CD4-positive, alpha-beta T cell treated with Interleukin-4 for 1 hour (primary cell): ENCODE measurements at regions not wholly inside any gene's neighbourhood (a gene's known extent, or its start where the extent isn't known, plus 50 kb on each side); places are given as distances from the start of the nearest gene placed in this dataset.

ENCODE experiments used
- DNase-seq, 2 donors: peaks; one replicate each; pipeline ENCODE4 v3.0.0-alpha.2; 2020 to 2022

DNA sequence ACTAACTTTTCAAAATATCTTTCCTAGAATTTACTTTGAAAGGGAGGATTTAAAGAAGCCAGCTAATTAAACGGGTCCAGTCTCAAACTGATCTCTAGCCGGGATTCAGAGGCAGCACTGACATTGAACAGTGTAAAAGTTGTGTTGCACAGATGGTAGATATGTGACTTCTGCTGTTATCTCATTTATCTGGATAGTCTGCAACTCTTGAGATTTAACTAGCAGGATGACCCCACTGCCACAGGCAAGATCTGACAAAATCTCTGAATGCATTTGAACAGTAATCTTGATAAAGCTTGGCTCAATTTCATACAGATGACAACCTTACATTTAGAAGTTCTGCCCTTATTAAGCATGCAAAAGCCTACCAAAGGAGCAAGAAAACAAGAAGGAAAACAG lies 138.0 kb upstream of the CPNE8 start:
- DNase-seq = no peak

DNA sequence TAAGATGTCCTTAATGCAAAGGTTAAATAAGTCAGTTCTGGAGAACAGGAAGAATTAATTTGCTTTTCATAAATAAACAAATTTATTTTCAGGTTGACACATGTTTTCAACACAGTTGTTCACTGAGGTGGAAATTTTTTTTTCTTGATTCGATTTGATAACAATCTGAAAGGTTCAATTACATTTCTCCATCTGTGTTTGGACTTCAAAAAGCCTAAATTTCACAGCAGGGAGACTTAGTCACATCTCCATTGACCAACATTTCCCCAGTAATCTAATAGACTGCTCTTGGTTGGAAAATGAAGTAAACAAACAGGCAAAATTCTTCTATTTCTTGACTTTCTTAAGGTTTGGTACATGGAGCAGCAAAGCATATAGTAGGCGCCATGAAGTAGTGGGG lies 134.9 kb upstream of the CPNE8 start:
- DNase-seq = no peak

DNA sequence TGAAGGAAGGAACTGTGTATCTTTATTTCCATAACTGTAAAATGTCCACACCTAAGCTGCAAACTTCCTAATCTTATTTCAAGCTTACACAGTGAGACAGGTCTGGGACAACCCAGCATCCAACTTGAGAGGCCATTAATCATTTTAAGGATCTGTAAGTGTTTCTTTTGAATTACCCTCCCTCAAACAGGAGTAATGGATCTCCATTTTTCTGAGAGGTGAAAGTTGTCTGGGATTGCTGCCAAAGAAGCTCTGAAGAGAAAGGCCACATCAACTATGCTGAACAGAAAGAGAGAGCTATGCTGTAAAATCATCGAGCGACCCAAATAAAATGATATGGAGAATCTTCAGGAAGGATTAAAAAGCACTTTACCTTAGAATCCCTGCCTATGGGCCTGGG lies 131.7 kb upstream of the CPNE8 start:
- no peak for DNase-seq

DNA sequence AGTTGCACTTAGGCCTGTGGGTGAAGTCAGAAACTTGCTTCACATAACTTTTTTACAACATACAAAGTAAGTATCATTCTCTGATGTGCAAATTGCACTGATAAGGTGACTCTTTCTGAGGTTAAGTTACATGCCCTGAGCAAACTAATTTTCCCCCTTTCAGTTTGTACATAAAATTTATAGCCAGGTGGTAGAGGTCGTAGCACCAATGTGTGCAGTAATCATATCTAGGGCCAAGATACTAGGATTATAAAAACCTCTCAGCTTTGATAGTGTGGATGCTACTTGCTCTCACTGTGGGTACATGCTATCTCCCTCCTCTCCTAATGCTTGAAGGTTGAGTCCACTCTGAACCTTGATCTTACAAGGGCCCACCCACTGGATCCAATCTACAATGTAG lies 130.7 kb upstream of the CPNE8 start:
- DNase-seq = no peak

DNA sequence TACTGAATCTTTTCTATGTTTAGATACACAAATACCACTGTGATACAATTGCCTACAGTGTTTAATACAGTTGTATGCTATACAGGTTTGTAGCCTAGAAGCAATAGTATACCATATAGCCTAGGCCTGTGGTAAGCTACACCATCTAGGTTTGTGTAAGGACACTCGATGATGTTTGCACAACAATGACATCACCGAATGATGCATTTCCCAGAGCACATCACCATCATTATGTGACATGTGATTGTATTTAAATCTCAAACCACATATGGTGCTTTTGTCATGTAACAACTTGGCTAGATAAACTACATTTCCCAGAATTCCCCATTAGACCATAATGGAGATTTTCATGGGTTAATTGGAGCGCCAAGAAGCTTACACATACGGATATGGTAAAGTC lies 128.4 kb upstream of the CPNE8 start:
- DNase-seq = no peak

DNA sequence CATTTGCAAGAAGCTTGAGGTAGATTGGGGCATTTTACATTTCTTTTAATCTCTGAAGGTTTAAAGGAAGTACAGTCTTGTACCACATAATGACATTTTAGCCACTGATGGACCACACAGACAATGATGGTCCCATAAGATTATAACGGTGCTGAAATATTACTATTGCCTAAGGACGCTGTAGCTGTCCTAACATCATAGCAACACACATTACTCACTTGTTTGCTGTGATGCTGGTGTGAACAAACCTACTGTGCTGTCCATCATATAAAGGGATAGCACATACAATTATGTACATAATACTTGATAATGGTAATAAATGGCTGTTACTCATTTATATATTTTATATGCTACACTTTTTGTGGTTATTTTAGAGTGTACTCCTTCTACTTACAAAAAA lies 127.1 kb upstream of the CPNE8 start:
- no peak for DNase-seq

DNA sequence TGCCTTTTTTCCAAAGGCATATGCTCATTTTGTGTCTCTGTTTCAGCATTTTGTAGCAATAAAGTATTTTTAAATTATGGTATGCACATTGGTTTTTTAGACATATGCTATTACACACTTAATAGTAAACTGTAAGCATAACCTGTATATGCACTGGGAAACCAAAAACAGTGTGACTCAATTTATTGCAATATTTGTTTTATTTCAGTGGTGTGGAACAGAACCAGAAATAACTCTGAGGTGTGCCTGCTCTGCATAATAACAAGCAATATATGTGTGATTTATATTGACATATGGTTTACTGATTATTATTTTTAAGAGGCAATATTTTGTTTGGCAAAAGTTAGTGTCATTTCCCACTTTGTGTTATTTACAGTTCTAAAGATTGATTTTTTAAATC lies 126.6 kb upstream of the CPNE8 start:
- no peak for DNase-seq

DNA sequence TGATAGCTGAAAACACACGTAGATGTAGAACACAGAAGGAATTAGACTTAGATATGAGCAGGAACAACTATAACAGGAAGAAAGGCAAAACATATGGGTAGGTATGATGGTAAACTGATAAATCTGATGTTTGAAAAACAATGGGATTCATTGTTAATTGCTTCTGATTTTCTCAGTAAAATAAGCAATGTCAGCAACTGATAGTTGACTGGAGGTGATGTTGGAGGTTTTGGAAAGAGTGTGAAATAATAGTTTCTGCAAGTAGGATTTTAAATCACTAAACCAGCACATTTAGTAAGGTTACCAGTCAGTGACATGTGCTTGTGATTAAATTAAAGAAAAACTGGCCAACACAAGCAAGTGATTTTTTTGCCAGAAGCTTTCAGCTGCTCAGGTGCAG lies 123.0 kb upstream of the CPNE8 start:
- no peak for DNase-seq

DNA sequence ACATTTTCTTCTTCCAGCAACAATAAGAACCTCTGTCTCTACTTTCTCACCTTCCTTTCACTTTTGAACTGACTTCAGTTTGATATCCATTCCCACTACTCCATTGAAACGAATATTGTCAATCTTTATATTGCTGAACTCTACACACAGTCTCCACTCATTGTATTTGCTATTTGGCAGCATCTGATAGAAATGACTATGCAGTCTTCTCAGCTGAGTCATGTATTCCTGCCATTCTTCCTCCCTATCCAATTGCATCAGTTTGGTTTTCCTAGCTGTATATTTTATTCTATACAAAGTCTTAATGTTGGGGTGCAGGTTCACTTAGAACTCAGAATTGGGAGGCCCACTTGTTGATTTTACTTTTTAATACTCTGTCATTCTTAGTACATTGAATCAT lies 107.5 kb upstream of the CPNE8 start:
- DNase-seq = no peak

DNA sequence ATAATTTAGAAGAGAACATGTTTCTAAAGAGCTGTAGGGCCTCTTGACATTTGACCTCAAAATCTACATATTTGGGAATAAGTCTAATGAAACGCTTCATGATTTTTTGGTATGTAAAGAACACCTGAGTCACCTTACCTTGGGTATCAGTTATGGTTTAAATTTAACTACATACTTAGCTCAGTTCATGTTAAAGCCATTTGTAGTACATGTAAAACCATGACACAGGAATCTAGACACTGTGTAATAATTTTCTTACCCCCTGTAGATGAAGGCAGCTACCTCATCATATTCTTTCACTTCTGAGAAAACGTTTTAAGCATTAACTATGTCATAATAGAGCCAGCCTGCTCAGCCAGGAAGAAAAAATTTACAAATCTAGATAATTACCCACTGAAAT lies 105.8 kb upstream of the CPNE8 start:
- DNase-seq = no peak

DNA sequence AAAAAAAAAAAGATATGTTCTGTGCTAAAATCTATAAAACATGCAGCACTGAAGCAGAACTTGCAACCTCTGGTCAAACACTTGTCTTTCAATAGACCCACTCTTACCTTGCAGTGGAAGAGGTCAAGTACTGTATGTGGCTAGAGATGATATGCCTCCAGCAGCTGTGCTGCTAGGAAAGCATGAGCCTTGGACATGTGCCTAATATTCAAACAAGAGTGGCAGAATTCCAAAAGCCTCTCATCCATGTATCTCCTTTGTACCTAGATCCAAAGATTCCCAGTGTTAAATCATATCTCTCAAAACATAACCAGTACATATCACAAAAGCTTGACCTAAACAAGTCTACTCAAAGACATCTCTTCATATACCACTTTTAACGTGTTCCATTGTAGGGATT lies 105.0 kb upstream of the CPNE8 start:
- no peak for DNase-seq

DNA sequence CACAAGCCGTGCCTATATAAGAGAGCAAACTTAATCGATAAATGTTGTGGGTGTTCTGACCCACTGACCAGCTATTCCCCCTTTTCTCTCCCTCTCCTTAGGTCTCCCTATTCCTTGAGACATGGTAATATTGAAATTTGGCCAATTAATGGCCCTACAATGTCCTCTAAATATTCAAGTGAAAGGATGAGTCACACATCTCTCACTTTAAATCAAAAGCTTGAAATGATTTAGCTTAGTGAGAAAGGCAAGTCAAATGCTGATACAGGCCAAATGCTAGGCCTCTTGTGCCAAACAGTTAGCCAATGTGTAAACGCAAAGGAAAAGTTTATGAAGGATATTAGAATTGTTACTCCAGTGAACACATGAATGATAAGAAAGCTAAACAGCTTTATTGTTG lies 102.2 kb upstream of the CPNE8 start:
- no peak for DNase-seq

DNA sequence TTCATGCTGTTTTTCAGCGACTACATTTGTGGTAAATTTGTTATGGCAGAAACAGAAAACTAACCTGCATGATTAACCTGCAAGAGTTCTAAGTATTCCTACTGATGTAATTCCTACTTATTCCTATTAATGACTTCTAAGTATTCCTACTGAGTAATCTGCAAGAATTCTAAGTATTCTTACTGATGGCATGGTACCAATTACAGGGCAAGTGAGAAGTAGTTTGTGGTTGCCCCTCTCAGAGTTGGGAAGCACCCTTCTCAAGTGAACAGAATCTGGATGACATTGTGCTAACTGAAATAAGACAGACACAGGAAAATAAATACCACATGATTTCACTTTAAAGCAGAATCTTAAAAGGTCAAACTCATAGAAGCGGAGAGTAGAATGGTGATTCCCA lies 100.9 kb upstream of the CPNE8 start:
- no peak for DNase-seq

DNA sequence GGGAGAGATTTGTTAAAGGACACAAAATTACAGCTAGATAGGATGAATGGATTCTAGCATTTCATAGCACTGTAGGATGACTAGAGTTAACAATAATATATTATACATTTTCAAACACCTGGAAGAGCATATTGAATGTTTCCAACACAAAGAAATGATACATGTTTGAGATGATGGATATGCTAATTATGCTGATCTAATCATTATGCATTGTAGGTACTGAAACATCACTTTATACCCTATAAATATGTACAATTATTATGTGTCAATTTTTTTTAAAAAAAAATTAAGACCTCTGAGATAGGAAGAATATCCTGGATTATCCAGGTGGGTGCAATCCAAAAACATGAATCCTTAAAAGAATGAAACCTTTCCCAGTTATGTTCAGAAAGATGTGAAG lies 100.3 kb upstream of the CPNE8 start:
- no peak for DNase-seq

DNA sequence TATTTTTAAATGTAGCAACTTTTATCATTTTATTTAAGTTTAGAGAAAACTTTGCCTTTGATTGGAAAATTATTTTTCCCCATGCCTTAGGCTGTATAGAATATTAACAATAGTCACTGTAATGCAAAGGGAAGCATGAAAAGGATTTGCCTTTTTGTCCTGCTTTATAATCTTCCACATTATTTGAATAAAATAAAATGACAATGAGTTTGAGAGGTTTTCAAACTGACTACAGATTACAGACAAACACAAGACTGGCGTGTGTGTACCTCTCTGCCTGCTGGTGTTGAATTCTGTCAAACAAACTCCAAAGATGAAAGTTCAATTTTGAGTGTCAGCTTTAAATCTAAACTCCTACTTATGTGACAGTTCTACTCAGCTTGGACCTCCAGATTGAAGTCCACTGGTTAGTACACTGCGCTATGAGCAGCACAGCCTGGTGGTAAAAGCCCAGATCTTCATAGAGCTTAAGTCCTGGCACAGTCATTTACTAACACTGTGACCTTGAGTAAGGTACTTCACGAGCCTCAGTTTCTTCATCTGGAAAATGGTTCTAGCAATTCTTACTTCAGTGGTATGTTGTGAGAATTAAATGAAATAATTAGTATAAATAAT lies 98.3 kb upstream of the CPNE8 start:
- DNase-seq = no peak

DNA sequence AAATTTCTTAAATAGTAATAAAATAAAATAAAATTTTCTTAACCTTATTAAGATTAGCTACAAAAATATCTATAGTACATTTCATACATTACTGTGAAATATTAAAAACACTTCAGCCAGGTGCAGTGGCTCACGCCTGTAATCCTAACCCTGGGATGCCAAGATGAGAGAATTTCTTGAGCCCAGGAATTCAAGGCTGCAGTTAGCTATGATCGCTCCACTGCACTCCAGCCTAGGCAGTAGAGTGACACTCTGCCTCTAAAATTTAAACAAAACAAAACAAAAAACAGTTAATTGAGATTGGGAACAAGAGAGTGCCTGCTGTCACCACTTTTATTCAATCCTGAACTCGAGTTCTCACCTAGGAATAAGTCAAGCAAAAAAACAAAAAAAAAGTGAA lies 95.0 kb upstream of the CPNE8 start:
- DNase-seq = no peak

DNA sequence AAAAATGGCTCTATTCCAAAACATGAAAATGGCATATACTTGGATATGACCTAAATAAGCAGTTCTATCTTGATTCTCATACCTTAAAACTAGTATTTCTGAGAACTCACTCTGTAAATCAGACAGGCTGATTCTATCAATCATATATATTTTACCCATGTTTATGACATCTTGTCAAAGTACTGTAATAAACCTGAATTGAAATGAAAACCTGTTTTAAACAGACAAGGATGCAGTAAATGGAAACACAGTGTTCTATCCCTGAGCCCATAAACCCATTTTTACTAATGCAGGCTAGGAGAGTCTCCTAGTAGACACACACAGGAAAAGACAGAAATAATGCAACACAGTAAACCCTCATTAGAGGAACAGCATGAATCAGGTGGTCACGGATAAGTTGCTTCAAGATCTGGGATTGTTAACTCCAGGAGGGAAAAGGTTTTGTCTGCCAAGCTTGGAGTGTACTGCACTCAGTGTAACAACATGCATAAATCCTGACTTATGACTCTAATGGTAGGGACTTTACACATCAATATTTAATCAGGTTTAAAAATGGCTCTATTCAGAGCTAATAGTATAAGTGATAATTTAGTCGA lies 93.6 kb upstream of the CPNE8 start:
- no peak for DNase-seq

DNA sequence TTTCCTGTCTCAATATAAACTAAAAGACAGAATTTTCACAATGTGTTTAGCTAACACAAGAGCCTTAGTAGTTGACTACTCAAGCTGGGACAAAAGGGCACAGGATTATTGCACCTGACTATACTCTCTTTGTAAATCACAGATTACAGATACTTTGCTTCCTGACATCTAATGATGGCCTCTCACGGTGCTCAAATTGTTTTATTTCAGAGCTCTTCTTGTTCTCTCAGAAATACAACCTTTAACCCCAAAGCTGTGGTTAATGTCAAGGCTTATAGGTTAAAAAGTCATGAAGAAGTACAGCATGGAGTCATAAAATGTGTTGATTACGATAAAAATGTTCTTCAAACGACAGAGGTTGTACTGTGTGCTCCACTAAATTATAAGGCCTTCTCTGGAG lies 89.9 kb upstream of the CPNE8 start:
- no peak for DNase-seq

DNA sequence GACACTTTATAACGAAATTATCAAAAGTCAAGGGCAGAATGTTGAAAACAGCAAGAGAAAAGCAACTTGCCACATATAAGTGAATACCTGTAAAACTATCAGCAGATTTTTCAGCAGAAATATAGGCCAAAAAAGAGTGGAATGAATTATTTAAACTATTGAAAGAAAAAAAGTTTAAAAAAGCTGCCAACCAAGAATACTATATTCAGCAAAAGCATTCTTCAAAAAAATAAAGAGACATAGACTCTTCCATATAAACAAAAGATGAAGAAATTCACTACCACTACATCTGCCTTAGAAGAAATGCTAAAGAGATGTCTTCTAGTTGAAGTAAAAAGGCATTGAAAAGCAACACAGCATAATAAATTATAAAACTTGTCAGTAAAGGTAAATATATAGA lies 80.6 kb upstream of the CPNE8 start:
- no peak for DNase-seq

DNA sequence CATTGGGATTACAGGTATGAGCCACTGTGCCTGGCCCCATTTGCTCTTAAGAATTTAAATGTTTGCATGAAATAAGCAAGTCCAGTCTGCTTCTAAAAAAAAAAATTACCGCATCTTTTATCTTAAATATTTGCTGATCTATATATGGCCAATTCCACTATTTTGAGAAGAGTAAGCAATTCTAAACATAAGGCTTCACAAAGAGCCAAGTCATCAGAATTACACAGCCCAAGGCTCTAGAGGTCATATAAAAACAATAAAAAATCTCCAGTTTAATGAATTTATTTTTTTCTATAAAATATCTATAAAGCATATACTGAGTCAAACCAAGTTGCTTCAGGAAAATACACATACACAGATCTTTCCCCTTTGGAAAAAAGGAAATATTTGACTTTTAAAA lies 79.0 kb upstream of the CPNE8 start:
- DNase-seq = no peak

DNA sequence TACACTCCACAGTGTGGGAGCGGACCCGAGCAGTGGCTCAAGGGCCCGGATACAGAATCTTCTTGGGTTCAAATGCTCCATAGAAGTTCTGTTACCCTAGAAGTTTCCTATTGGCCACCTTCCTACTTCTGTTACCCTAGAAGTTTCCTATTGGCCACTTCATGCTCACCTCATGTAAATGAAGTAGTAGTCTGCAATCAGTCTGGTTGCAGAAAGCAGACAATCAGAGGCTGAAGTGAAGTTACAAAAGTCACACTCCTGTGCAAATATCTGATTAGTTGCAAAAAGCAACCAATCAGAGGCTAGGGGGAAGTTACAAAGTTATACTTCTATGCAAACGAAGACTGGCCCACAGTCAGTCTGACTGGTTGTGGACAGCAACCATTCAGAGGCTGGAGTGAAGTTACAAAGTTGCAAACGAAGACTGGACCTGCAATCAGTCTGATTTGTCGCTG lies 77.8 kb upstream of the CPNE8 start:
- DNase-seq = no peak

DNA sequence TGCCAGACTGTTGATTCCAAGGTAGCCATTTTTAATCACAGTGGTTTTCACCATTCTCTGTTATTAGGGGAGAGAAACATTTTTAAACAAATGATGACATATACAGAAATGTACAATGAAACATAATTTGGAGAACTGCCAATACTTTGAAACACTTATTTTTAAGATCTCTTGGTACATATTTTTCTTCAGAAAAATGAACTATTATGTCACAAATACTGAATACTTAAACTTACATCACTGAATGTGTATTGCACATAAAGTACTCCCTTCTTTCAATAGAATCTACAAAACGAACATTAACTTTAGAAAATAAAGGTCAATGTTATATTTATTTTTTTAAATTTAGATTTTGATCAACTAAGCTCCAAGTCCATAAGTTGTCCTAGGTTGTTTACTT lies 71.7 kb upstream of the CPNE8 start:
- no peak for DNase-seq

DNA sequence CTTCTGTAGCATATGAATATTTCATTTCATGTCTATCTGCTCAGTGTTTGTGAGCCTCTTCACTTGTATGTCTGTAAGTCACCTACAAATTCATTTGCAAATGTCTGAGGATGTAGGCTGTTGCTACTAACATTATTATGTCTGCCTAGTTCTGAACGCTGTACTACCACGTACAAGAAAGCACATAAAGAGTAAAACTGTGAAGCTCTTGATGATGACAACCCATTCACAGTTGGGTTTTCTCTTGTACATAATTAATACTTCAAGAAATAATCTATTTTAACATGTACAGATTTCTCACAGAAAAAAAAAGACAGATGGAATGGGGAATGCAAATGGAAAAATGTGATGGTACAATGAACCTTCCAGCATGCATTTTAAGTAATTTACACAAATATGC lies 64.3 kb upstream of the CPNE8 start:
- no peak for DNase-seq

DNA sequence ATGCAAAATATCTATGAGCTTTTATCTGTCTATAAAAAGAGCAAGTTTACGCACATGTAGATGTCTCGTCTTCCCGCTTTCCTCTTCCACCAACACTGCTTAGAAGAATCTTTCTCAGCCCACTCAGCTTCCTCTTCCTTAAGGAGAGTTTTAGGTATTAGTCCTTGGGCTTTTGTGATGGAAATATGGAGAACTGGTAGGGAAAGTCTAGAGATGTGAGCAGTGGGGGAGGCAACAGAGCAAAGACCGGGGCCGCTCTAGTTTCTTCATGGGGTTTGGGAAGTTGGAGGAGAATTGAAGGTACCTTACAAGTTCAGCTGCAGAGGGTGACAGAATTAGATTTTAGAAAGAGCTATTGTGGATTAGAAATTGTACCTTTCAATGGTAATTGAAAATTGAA lies 56.3 kb upstream of the CPNE8 start:
- DNase-seq = no peak

DNA sequence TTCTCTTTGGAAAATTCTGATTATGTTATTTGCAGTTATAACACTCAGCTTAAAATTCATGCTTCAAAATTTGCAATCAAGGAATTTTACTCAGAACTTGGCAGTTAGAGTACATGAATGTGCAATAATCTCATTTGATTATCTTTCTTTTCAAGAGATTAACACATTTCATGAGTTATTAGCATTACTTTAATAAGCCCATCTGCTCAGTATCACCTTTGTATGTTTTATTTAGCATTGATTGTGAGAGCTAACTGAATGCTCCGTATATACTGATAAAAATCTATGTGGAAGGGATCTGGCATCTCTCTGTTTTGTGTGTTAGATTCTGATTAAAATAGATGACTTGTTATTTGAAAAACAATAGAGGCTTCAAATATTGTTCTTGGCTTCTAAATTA lies 55.6 kb upstream of the CPNE8 start:
- no peak for DNase-seq

DNA sequence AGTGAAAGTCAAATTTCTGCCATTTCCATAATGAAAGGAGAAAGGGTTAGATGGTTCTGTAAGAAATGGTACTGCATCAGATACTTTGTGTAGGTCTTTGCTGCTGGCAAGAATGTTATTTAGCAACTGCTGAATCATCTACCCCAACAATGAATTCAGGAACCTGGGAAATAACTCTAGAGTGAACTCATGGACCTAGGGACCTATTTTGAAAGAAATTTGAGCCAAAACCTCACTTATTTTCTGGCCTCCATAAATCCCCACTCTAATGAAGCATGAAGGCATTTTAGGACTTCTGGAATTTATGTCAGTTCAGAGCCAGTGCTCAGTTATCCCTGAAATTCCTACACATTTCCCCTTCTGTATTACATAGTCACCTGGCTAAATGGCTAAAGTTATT lies 50.9 kb upstream of the CPNE8 start:
- no peak for DNase-seq
